ENCODE measurements at regions not wholly inside any gene's neighbourhood (a gene's known extent, or its start where the extent isn't known, plus 50 kb on each side); places are given as distances from the start of the nearest gene placed in this dataset.

- Histone ChIP-seq H3K36me3 (no peaks in the 10 kb centered on the region), H3K4me1 (no peaks in the 10 kb centered on the region), H3K9me3 (ENCODE audit: low read depth) (no peaks in the 10 kb centered on the region), H3F3A (ENCODE audit: low read depth) (no peaks in the 10 kb centered on the region), H3K9ac (no peak overlapping the region), H3K4me3 (no peak overlapping the region), H2AFZ (replicated peaks) (no peak overlapping the region), H3K4me2 (no peak overlapping the region), H3K27ac (no peak overlapping the region), H3K27me3 (no peaks in the 10 kb centered on the region), H3K79me2 (ENCODE audit: low read depth) (no peaks in the 10 kb centered on the region), H4K20me1 (ENCODE audit: low read depth) (no peaks in the 10 kb centered on the region)
- peaks cover 6% of the 10 kb centered on the region for H3K9me3 Mint-ChIP-seq
- peaks cover 3% of the 10 kb centered on the region for H3K4me1 Mint-ChIP-seq
- no peak for TF ChIP-seq EZH2 (IDR thresholded peaks at IDR 0.05)
- no peak for TF ChIP-seq CTCF (IDR thresholded peaks at IDR 0.05)
- no peak for TF ChIP-seq EZH2phosphoT487 (IDR thresholded peaks at IDR 0.05)
- no peak overlapping the region for H3K4me3 Mint-ChIP-seq
- no peaks in the 10 kb centered on the region for H3K36me3 Mint-ChIP-seq
- H3K27me3 Mint-ChIP-seq (ENCODE audit: insufficient read depth, low read depth): peaks cover 7% of the 10 kb centered on the region
- peak overlapping the region; percentile 66 for H3K27ac Mint-ChIP-seq
- DNase-seq (ENCODE audit: low spot score): no peak
Observed at GRCh38 chr10:3529691-3530090, 255.3 kb downstream of the KLF6 start.

GRCh38 chr10:3528823-3529403 lies 256.1 kb downstream of the KLF6 start:
- no peaks in the 10 kb centered on the region for H3K79me2 ChIP-seq (ENCODE audit: low read depth)

GRCh38 chr10:3528271-3528670 lies 256.7 kb downstream of the KLF6 start:
- Mint-ChIP-seq H3K4me1 (peaks cover 3% of the 10 kb centered on the region), H3K4me3 (no peak overlapping the region), H3K27me3 (ENCODE audit: insufficient read depth, low read depth) (peaks cover 7% of the 10 kb centered on the region), H3K27ac (no peak overlapping the region), H3K36me3 (no peaks in the 10 kb centered on the region), H3K9me3 (peaks cover 6% of the 10 kb centered on the region)
- H4K20me1 ChIP-seq (ENCODE audit: low read depth): no peaks in the 10 kb centered on the region
- TF ChIP-seq CTCF (IDR thresholded peaks at IDR 0.05) (no peak), EZH2phosphoT487 (IDR thresholded peaks at IDR 0.05) (no peak), EZH2 (IDR thresholded peaks at IDR 0.05) (no peak)
- no peak overlapping the region for H3K4me2 ChIP-seq
- H3F3A ChIP-seq (ENCODE audit: low read depth): no peaks in the 10 kb centered on the region
- no peaks in the 10 kb centered on the region for H3K4me1 ChIP-seq
- DNase-seq (ENCODE audit: low spot score): no peak
- no peaks in the 10 kb centered on the region for H3K27me3 ChIP-seq
- no peaks in the 10 kb centered on the region for H3K79me2 ChIP-seq (ENCODE audit: low read depth)
- no peak overlapping the region for H3K27ac ChIP-seq
- no peaks in the 10 kb centered on the region for H3K9me3 ChIP-seq (ENCODE audit: low read depth)
- H3K36me3 ChIP-seq: no peaks in the 10 kb centered on the region
- no peak overlapping the region for H3K4me3 ChIP-seq
- H3K9ac ChIP-seq: no peak overlapping the region
- H2AFZ ChIP-seq (replicated peaks): no peak overlapping the region

More at GRCh38 chr10:3528823-3529403, 256.1 kb downstream of the KLF6 start:
- Histone ChIP-seq H3K4me3 (no peak overlapping the region), H3K4me2 (no peak overlapping the region), H3K4me1 (no peaks in the 10 kb centered on the region), H3K27ac (no peak overlapping the region), H3F3A (ENCODE audit: low read depth) (no peaks in the 10 kb centered on the region), H4K20me1 (ENCODE audit: low read depth) (no peaks in the 10 kb centered on the region), H3K9me3 (ENCODE audit: low read depth) (no peaks in the 10 kb centered on the region), H2AFZ (replicated peaks) (no peak overlapping the region), H3K9ac (no peak overlapping the region), H3K27me3 (no peaks in the 10 kb centered on the region), H3K36me3 (no peaks in the 10 kb centered on the region)
- TF ChIP-seq EZH2phosphoT487 (IDR thresholded peaks at IDR 0.05): no peak
- TF ChIP-seq CTCF (IDR thresholded peaks at IDR 0.05): no peak
- TF ChIP-seq EZH2 (IDR thresholded peaks at IDR 0.05): no peak
- no peak overlapping the region for H3K27ac Mint-ChIP-seq
- H3K4me1 Mint-ChIP-seq: peaks cover 3% of the 10 kb centered on the region
- no peak overlapping the region for H3K4me3 Mint-ChIP-seq
- no peaks in the 10 kb centered on the region for H3K36me3 Mint-ChIP-seq
- H3K27me3 Mint-ChIP-seq (ENCODE audit: insufficient read depth, low read depth): peaks cover 7% of the 10 kb centered on the region
- H3K9me3 Mint-ChIP-seq: peaks cover 6% of the 10 kb centered on the region
- DNase-seq (ENCODE audit: low spot score): no peak

All from neural progenitor cell (in vitro differentiated cells).